Coronary artery (tissue), 2 donors: ENCODE measurements at regions not wholly inside any gene's neighbourhood (a gene's known extent, or its start where the extent isn't known, plus 50 kb on each side); places are given as distances from the start of the nearest gene placed in this dataset.

Source experiments
- DNase-seq: peaks from one replicate; pipeline ENCODE4 v3.0.0-alpha.2; 2017; ENCODE audit warnings: low spot score
- H3K27ac ChIP-seq, 2 donors: fragments of 200-600 bp; sonication (generic); one replicate each; pipeline ENCODE4 v1.5.1; 2016 to 2019
- H3K4me3 ChIP-seq: fragments of 200-600 bp; sonication (generic); 2 replicates; pipeline ENCODE4 v1.5.1; 2016; ENCODE audit warnings: mild to moderate bottlenecking, moderate library complexity
- CTCF ChIP-seq: fragments of 200-600 bp; sonication (generic); IDR thresholded peaks from one replicate; pipeline ENCODE4 v1.5.1; 2019; ENCODE audit warnings: antibody characterized with exemption

- Histone ChIP-seq H3K27ac (no peak overlapping the region), H3K4me3 (no peak overlapping the region)
- DNase-seq: no peak
- no peak for TF ChIP-seq CTCF
Observed at GRCh38 chr3:163018664-163019063, 1522.1 kb downstream of the OTOL1 start.

DNA sequence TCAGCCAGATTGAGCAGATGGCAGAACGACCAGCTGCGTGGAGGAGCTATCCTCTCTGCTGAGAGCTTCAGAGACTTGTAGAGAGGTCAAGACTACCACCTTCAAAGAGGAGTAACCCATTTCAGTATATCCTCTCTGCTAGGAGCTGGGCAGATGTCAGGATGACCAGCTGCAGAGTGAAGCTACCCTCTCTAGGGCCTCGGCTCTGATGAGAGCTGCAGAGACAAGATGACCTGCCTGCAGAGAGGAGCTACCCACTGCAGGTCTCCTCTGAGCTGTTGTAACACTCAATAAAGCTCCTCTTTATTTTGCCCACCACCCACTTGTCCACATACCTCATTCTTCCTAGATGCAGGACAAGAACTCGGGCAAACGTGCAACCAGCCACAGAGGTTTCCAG lies 1522.7 kb downstream of the OTOL1 start:
- no peak for TF ChIP-seq CTCF
- DNase-seq: no peak
- Histone ChIP-seq H3K27ac (no peak overlapping the region), H3K4me3 (no peak overlapping the region)

GRCh38 chr3:163033652-163034051 lies 1537.0 kb downstream of the OTOL1 start:
- TF ChIP-seq CTCF: no peak
- Histone ChIP-seq H3K4me3 (no peak overlapping the region), H3K27ac (no peak overlapping the region)
- no peak for DNase-seq

DNA sequence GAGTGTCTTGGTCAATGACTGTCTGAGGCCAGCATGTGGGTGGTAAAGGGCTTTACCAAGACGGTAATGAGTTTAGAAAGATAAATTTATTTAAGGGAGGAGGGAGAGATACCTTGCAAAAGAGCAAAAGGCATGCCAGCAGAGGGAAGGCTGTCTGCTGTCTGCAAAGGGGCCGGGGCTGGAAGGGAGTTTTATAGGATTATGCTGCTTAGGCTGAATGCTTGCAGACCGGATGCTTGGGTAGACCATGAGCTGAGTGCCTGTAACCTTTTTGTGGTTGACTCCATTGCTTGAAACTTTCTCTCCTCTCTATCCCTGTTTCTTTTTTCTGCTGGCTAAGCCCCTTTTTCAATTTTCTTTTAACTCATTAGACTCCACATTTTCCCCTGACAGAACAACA lies 1543.0 kb downstream of the OTOL1 start:
- Histone ChIP-seq H3K27ac (no peak overlapping the region), H3K4me3 (no peak overlapping the region)
- DNase-seq: no peak
- no peak for TF ChIP-seq CTCF

- no peak overlapping the region for H3K4me3 ChIP-seq
- DNase-seq: no peak
- TF ChIP-seq CTCF: no peak
- H3K27ac ChIP-seq: no peak overlapping the region
Observed at GRCh38 chr3:163043074-163043473, 1546.5 kb downstream of the OTOL1 start.

DNA sequence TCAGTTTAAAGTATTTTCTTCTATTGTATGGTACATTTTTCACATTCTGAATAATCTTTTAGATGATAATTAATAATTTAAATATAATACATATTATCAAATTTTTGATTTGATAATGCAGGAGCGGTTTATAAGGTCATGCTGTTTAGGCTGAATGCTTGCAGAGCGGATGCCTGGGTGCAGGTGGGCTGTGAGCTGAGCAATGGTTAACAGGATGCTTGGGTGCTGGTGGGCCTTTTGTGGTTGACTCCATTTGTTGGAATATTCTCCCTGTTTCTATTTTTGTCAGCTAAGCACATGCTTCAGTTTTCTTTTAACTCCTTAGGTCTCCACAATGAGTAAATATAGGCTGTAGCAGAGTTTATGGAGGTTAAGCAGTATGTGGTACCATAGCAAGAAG lies 1549.3 kb downstream of the OTOL1 start:
- DNase-seq: no peak
- no peak for TF ChIP-seq CTCF
- Histone ChIP-seq H3K27ac (no peak overlapping the region), H3K4me3 (no peak overlapping the region)

DNA sequence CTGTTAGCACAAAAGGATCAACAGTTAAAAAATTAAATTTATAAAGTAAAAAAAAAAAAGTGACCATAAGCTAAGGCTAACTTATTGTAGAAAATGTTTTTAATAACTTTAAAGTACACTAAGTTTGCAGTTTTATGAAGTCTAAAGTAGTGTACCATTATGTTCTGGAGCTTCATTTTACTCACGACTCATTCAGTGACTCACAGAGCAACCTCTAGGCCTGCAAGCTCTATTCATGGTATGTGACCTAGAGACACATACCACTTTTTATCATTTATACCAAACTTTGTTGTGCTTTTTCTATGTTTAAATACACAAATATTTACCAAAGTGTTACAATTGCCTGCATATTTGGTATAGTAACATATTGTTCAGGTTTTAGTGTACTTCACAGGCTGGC lies 1552.3 kb downstream of the OTOL1 start:
- Histone ChIP-seq H3K4me3 (no peak overlapping the region), H3K27ac (no peak overlapping the region)
- no peak for DNase-seq
- no peak for TF ChIP-seq CTCF
